Right lobe of liver (tissue), 4 donors: ENCODE measurements at regions not wholly inside any gene's neighbourhood (a gene's known extent, or its start where the extent isn't known, plus 50 kb on each side); places are given as distances from the start of the nearest gene placed in this dataset.

ENCODE experiments used
- POLR2A ChIP-seq: fragments of 450-650 bp; IDR thresholded peaks from one replicate; pipeline ENCODE4 v1.6.1; 2017; ENCODE audit warnings: antibody characterized with exemption, mild to moderate bottlenecking
- TF ChIP-seq, protein P1 (sequence below), 4 donors: fragments of 200-600 bp in 3 of 4; fragments of 450-650 bp in 1 of 4; IDR thresholded peaks; one replicate each; pipeline versions ENCODE4 v1.5.1 to v1.8.0; 2016 to 2022; ENCODE audit warnings: antibody characterized with exemption in 4 of 4, mild to moderate bottlenecking in 2 of 4
- donor health status: DM: no; HTN: no; CAD: no.
- donor health status: DM: no; HTN: no; CAD: no.
- donor health status: DM: no; HTN: yes; CAD: no.

DNA sequence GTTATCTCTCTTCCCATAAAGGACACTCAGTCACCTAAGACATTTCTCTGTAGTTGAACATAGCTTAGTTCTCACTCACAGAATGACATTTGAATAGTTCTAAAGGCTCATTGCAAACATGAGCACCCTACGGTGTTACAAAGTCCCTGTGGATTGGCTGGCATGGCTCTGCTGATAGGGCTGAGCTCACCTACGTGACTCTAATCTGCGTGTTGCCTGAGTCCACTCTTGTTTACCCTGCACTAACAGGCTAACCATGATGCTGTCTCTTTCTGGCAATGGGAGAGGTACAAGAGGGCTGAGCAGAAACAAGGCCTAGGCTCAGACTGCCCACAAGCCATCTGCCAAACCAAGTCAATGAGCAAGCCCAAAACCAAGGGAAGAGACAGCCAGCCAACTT lies 103.6 kb downstream of the PALM2AKAP2 start:
- TF ChIP-seq, protein P1, sequence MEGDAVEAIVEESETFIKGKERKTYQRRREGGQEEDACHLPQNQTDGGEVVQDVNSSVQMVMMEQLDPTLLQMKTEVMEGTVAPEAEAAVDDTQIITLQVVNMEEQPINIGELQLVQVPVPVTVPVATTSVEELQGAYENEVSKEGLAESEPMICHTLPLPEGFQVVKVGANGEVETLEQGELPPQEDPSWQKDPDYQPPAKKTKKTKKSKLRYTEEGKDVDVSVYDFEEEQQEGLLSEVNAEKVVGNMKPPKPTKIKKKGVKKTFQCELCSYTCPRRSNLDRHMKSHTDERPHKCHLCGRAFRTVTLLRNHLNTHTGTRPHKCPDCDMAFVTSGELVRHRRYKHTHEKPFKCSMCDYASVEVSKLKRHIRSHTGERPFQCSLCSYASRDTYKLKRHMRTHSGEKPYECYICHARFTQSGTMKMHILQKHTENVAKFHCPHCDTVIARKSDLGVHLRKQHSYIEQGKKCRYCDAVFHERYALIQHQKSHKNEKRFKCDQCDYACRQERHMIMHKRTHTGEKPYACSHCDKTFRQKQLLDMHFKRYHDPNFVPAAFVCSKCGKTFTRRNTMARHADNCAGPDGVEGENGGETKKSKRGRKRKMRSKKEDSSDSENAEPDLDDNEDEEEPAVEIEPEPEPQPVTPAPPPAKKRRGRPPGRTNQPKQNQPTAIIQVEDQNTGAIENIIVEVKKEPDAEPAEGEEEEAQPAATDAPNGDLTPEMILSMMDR (IDR thresholded peaks at IDR 0.05), result no peak
- no peak for TF ChIP-seq POLR2A
